GM10266 (cell line): ENCODE measurements at regions not wholly inside any gene's neighbourhood (a gene's known extent, or its start where the extent isn't known, plus 50 kb on each side); places are given as distances from the start of the nearest gene placed in this dataset.

Source experiments
- DNase-seq: peaks from one replicate; pipeline ENCODE4 v3.0.0; 2012; ENCODE audit errors: extremely low spot score
- TF ChIP-seq, protein P1 (sequence below): IDR thresholded peaks from 2 replicates; pipeline ENCODE4 v1.5.1; 2012; ENCODE audit warnings: mild to moderate bottlenecking, low read depth; ENCODE audit not compliant: control insufficient read depth, insufficient read depth; ENCODE audit errors: missing control alignments

DNA sequence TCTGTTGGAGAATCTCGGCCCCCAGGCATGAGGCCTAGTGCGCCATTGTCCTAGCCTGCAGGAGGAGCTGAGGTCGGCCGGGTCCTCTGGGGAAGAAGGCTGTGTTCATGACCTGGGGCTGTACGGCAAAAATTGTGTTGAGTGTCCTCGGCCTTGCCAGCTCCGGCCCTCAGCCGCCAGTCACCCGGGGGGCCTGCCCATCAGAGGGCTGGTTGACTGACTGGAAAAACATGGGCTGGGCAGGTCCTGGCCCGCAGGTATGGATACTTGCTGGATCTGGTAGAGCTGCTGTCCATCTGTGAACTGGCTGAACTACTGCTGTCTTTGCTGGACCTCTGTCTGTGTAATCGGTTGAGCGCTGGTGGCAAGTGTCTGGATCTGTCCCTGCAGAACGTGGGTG, 136.7 kb upstream of the GAS1 start:
- TF ChIP-seq, protein P1, sequence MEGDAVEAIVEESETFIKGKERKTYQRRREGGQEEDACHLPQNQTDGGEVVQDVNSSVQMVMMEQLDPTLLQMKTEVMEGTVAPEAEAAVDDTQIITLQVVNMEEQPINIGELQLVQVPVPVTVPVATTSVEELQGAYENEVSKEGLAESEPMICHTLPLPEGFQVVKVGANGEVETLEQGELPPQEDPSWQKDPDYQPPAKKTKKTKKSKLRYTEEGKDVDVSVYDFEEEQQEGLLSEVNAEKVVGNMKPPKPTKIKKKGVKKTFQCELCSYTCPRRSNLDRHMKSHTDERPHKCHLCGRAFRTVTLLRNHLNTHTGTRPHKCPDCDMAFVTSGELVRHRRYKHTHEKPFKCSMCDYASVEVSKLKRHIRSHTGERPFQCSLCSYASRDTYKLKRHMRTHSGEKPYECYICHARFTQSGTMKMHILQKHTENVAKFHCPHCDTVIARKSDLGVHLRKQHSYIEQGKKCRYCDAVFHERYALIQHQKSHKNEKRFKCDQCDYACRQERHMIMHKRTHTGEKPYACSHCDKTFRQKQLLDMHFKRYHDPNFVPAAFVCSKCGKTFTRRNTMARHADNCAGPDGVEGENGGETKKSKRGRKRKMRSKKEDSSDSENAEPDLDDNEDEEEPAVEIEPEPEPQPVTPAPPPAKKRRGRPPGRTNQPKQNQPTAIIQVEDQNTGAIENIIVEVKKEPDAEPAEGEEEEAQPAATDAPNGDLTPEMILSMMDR, result no peak
- no peak for DNase-seq

DNA sequence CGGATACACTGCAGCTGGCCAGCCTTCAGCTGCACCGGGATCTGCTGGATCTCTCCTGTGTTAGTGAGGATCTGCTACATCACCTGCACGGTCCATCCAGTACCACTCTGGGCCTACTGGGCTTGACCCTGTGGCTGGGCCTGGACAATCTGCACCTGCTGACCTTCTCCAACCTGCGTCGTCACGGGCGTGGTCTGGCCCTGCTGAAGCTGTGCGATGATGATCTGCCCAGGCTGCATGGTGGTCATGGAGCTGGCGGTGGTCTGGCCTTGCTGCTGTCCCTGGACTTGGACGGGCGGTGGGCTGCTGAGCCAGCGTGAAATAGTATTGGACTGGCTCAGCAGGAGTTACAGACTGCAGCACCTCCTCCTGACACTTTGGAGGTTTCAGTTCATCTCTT, 137.1 kb upstream of the GAS1 start:
- no peak for DNase-seq
- TF ChIP-seq, protein P1, result no peak

DNA sequence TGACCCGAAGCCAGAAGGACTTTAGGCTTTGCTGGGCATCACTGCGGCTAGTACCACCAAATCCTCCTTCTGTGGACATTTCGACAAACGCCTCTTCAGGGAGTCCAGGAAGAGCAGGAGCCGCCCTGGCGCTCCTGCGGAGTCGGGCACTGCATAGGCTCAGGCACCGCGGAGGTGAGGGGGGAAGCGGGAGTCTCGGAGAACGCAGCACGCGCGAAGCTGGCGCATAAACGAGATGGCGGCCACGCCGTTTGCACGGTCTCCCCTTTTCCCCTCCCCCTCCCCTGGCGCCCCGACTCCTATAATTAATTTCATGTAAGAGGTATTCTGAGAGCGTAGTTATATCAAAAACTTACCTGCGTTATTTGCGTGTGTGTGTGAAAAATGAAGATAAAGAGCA, 137.8 kb upstream of the GAS1 start:
- no peak for DNase-seq
- TF ChIP-seq, protein P1, result no peak

DNA sequence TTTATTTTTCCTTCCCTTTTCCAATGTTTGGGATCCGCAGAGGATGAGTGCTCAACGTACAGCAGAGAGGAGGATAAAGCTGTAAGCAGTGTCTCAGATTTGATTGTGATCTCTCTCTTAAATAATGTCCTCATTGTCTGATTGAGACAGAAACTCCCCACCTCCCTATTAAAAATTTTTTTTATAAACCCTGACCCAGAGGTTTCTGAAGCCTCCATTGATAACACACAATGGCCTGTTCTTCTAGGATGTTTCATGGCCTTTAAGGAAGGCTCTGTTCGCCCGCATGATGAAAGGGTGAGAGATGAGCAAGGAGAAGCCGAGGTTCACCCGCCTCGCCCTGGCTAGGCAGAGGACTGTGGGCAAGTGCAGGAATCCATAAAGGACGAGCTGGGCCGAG, 138.2 kb upstream of the GAS1 start:
- no peak for DNase-seq
- TF ChIP-seq, protein P1, result no peak

DNA sequence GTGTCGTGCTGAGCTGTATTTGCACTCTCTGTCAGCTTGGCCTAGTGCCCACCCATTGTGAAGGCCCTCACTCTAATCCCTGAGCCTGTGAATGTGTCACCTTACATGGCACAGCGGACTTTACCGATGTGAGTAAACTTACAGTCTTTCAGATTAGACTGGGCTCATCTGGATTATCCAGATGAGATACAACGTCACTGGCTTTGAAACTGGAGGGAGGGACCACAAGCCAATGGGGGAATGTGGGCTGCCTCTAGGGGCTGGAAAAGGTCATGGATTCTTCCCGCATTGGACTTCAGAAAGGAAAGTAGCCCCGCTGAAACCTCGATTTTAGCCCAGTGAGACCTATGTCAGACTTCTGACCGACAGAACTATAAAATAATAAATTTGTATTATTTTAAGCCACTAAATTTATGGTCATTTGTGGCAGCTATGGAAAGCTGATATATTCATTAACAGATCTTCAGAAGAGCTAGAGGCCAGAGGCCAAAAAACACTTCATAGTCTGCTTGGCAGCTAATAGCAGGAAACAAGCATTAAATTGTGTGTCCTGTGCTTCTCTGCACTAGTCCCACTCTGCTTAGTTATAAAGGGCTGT, 139.0 kb upstream of the GAS1 start:
- no peak for DNase-seq
- TF ChIP-seq, protein P1, result no peak

DNA sequence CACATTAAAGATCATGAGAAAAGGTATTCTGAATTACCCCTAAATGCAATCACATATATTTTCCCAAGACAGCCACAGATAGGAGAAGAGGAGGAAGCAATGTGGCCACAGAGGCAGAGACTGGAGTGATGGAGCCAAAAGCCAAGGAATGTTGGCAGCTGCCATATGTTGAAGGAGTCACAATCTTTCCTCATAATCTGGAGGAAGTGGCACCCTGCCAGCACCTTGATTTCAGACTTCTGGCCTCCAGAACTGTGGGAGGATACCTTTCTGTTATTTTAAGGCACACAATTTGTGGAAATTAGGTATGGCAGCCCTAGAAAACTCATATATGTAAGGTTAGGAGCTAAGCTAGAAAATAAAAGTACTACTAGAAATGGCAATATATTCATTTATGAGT, 139.9 kb upstream of the GAS1 start:
- TF ChIP-seq, protein P1, result no peak
- DNase-seq, result no peak

DNA sequence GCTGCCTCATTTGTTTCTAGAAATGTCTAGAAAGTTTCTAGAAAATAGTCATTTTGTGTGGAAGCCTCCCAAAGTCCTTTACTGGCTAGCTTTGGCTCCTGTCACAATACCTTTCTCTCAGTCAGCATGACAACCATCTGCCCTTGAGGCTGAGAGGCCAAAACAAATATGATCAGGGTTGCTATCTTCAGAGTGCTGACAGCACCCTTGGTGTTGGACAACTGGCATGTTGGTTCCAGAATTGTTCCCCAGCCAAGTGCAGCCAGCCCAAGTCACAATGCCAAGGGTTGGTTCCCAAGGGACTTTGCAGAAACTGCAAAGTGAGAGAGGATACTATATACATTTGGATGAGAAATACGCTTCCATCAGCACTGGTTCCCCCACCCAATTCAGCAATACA, 140.9 kb upstream of the GAS1 start:
- TF ChIP-seq, protein P1, result no peak
- DNase-seq, result no peak
